GM21526 (cell line): ENCODE measurements at regions not wholly inside any gene's neighbourhood (a gene's known extent, or its start where the extent isn't known, plus 50 kb on each side); places are given as distances from the start of the nearest gene placed in this dataset.

ENCODE experiments used
- ATAC-seq: cut with Tn5 transposase; IDR thresholded peaks from one replicate; pipeline ENCODE4 v1.9.1; 2021; ENCODE audit warnings: moderate library complexity; ENCODE audit not compliant: unreplicated experiment, low FRiP score

- ATAC-seq: no peak
Measured at GRCh38 chr2:176747928-176748327, 464.7 kb upstream of the HNRNPA3 start.

GRCh38 chr2:176748662-176749061 lies 463.9 kb upstream of the HNRNPA3 start:
- ATAC-seq: no peak

GRCh38 chr2:176751314-176752227 lies 461.0 kb upstream of the HNRNPA3 start:
- no peak for ATAC-seq

GRCh38 chr2:176752295-176752694 lies 460.3 kb upstream of the HNRNPA3 start:
- ATAC-seq: no peak

- no peak for ATAC-seq
Measured at GRCh38 chr2:176753205-176753604, 459.4 kb upstream of the HNRNPA3 start.

GRCh38 chr2:176753752-176754474 lies 458.7 kb upstream of the HNRNPA3 start:
- ATAC-seq: no peak

- ATAC-seq: no peak
Measured at GRCh38 chr2:176755537-176756135, 457.0 kb upstream of the HNRNPA3 start.

- no peak for ATAC-seq
Measured at GRCh38 chr2:176758426-176758825, 454.2 kb upstream of the HNRNPA3 start.

GRCh38 chr2:176760439-176760838 lies 452.2 kb upstream of the HNRNPA3 start:
- ATAC-seq: no peak

GRCh38 chr2:176763130-176763529 lies 449.5 kb upstream of the HNRNPA3 start:
- ATAC-seq: no peak

GRCh38 chr2:176763851-176764404 lies 448.7 kb upstream of the HNRNPA3 start:
- ATAC-seq: peak; percentile 69

GRCh38 chr2:176764921-176765320 lies 447.7 kb upstream of the HNRNPA3 start:
- no peak for ATAC-seq

- no peak for ATAC-seq
Measured at GRCh38 chr2:176766005-176766404, 446.6 kb upstream of the HNRNPA3 start.

GRCh38 chr2:176768185-176768584 lies 444.4 kb upstream of the HNRNPA3 start:
- no peak for ATAC-seq

- no peak for ATAC-seq
Measured at GRCh38 chr2:176769021-176769420, 443.6 kb upstream of the HNRNPA3 start.

- ATAC-seq: no peak
Measured at GRCh38 chr2:176769499-176770370, 442.9 kb upstream of the HNRNPA3 start.

GRCh38 chr2:176772816-176773215 lies 439.8 kb upstream of the HNRNPA3 start:
- ATAC-seq: no peak

GRCh38 chr2:176774766-176775451 lies 437.7 kb upstream of the HNRNPA3 start:
- ATAC-seq: no peak

GRCh38 chr2:176777262-176777661 lies 435.3 kb upstream of the HNRNPA3 start:
- ATAC-seq: no peak
